Testis (tissue), 2 donors: ENCODE measurements at regions not wholly inside any gene's neighbourhood (a gene's known extent, or its start where the extent isn't known, plus 50 kb on each side); places are given as distances from the start of the nearest gene placed in this dataset.

Experiments
- DNase-seq: peaks from one replicate; pipeline ENCODE4 v3.0.0-alpha.2; 2019
- H3K27ac ChIP-seq, 2 donors: fragments of 200-600 bp; sonication (generic); one replicate each; pipeline ENCODE4 v1.5.1; 2019
- H3K27me3 ChIP-seq: fragments of 200-600 bp; sonication (generic); one replicate; pipeline ENCODE4 v1.5.1; 2019
- H3K36me3 ChIP-seq: fragments of 200-600 bp; sonication (generic); one replicate; pipeline ENCODE4 v1.5.1; 2017; ENCODE audit warnings: low read depth; ENCODE audit errors: missing control alignments
- H3K4me1 ChIP-seq: fragments of 200-600 bp; sonication (generic); one replicate; pipeline ENCODE4 v1.5.1; 2019
- H3K4me3 ChIP-seq, 2 donors: fragments of 200-600 bp; sonication (generic); one replicate each; pipeline ENCODE4 v1.5.1; 2017 to 2019
- H3K9me3 ChIP-seq: fragments of 200-600 bp; sonication (generic); one replicate; pipeline ENCODE4 v1.5.1; 2017
- POLR2A ChIP-seq: fragments of 450-650 bp; IDR thresholded peaks from one replicate; pipeline ENCODE4 v1.6.1; 2017; ENCODE audit warnings: antibody characterized with exemption, mild to moderate bottlenecking, moderate library complexity
- whole genome bisulfite sequencing, 2 donors: methylation state at CpG; one replicate each; pipeline ENCODE4 v1.1.5; 2018; 5-methylcytosine and 5-hydroxymethylcytosine counted together
- intact Hi-C: fragments of 100-400 bp; cut with DNase I; formaldehyde crosslinking; loops from one replicate; pipeline ENCODE4 v1.15.1; 2023; ENCODE audit warnings: low total_unique reads
- TF ChIP-seq, protein P1 (sequence below), 3 experiments: fragments of 450-650 bp in 2 of 3; fragments of 200-600 bp in 1 of 3; sonication (generic) in 1 of 3; IDR thresholded peaks; one replicate each; pipeline ENCODE4 v1.5.1; 2016 to 2019; ENCODE audit warnings: antibody characterized with exemption in 3 of 3, mild to moderate bottlenecking in 2 of 3, moderate library complexity in 1 of 3

DNA sequence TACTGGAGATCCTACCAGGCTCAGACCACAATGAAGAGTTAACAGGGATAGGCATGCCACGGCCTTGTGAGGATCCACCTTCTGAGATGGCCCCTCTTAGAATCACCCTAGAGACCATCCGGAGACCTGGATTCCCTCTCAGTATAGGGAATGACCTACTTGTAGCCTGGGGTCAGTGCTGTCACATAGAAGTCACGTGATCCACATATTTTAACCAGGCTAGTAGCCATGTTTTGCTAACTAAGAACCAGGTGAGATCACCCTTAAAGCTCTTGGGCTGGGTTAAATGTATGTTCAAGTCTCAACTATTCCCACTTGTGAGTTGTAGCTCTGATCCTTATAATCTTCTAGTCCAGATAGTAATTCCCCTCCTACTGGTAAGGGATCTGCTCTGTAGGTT is 215.4 kb downstream of the CCNG2 start:
- Histone ChIP-seq H3K4me1 (no peaks in the 10 kb centered on the region), H3K27ac (no peak overlapping the region), H3K27me3 (no peaks in the 10 kb centered on the region), H3K9me3 (no peaks in the 10 kb centered on the region), H3K36me3 (no peaks in the 10 kb centered on the region), H3K4me3 (no peak overlapping the region)
- intact Hi-C loops: no loop called here
- no peak for DNase-seq
- TF ChIP-seq, protein P1, sequence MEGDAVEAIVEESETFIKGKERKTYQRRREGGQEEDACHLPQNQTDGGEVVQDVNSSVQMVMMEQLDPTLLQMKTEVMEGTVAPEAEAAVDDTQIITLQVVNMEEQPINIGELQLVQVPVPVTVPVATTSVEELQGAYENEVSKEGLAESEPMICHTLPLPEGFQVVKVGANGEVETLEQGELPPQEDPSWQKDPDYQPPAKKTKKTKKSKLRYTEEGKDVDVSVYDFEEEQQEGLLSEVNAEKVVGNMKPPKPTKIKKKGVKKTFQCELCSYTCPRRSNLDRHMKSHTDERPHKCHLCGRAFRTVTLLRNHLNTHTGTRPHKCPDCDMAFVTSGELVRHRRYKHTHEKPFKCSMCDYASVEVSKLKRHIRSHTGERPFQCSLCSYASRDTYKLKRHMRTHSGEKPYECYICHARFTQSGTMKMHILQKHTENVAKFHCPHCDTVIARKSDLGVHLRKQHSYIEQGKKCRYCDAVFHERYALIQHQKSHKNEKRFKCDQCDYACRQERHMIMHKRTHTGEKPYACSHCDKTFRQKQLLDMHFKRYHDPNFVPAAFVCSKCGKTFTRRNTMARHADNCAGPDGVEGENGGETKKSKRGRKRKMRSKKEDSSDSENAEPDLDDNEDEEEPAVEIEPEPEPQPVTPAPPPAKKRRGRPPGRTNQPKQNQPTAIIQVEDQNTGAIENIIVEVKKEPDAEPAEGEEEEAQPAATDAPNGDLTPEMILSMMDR (IDR thresholded peaks at IDR 0.05): no peak
- no peak for TF ChIP-seq POLR2A
- 80 to 84% methylated on average over 3 of the region's 3 CpGs for WGBS, 2 donors

DNA sequence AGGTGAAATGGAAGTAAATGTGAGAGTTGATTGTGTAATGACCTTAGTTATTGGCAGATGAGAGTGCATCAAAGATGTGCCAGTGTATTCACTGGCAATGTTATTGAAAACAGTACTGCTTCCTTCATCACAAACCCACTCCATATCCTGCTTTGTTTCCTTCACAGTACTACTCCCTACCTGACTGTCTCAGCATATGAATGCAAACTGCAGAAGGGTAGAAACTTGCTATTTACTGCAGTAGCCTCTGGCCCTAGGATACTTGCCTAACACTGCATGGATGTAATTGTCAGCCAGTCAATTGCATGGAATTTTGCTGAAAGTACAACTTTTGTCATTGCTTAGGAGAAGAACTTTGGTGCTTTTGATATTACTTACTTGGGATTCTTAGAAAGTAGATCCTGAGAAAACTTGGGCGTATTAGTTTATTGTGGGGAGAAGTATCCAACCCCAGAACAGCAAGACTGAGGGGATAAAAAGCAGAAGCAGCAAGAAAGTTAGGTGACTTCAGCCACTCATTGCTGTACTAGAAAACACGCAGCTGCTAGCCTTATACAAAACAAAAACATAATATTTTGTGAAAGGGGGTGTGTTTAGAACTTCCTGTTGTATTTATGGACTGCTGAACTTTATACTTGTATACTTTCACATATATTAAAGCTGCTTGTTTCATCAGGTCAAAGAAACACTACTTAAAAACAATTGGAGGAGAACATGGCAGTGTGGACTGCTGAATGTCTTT is 219.0 kb downstream of the CCNG2 start:
- H3K9me3 ChIP-seq: no peaks in the 10 kb centered on the region
- H3K4me3 ChIP-seq: no peak overlapping the region
- TF ChIP-seq, protein P1 (IDR thresholded peaks at IDR 0.05): no peak
- no peak for TF ChIP-seq POLR2A
- H3K27me3 ChIP-seq: no peaks in the 10 kb centered on the region
- WGBS, 2 donors: 80 to 87% methylated on average over 2 of the region's 2 CpGs
- no peaks in the 10 kb centered on the region for H3K36me3 ChIP-seq
- intact Hi-C loops: no loop called here
- H3K27ac ChIP-seq: no peak overlapping the region
- no peaks in the 10 kb centered on the region for H3K4me1 ChIP-seq
- DNase-seq: no peak

DNA sequence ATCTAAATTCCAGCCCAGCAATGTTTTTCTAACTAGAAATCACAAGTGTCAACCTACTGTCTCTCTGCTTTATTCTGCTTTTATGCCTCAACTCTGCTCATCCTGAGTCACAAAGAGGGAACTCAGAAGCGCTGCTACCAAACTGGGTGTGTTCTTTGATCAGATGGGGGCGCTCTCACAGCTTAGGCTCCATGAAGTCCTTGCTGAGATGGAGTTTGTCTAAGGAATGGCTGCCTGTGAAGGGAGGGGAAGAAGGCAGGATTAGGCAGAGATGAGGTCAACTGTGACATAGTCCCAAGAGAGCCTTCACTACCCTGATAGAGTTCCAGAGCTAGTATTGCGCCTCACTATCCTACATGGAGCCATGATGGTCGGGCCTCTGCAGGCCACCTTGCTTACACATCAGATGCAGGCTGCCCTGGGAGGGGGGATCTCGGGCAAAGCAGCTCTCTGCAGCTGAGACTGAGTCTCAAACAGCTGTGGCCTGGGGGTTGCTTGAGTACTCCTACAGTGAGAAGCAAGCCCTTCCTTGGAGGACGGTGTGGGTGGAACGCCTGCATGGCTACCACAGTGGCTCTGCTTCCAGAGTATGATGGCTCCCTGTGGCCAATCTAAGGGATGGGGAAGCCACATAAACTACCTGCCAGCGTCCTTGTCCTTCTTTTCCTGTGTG is 219.9 kb downstream of the CCNG2 start:
- intact Hi-C loops: no loop called here
- Histone ChIP-seq H3K27ac (no peak overlapping the region), H3K9me3 (no peaks in the 10 kb centered on the region), H3K4me3 (no peak overlapping the region), H3K4me1 (no peaks in the 10 kb centered on the region), H3K27me3 (no peaks in the 10 kb centered on the region), H3K36me3 (no peaks in the 10 kb centered on the region)
- no peak for DNase-seq
- WGBS, 2 donors: 73 to 76% methylated on average over 5 to 8 of the region's 8 CpGs
- no peak for TF ChIP-seq POLR2A
- TF ChIP-seq, protein P1 (IDR thresholded peaks at IDR 0.05): no peak

DNA sequence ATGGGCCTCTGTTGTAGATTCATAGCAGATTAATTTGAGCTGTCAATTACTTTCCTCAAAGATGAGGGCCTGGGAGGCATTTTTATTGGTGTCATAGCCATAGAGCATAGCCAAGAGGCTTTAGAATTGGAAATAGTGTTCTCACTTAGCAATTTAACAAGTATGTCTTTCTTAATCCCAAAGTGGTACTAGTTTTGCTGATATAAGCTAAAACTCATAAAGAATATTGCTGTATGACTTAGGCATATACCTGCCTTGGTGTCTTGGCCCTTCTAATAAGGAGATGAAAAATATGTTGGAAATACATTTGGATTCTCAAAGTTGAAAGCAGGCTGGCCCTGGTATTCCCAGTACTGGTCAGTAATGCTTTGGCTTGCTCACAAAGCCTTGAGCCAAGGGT is 221.5 kb upstream of the CXCL13 start:
- no peak overlapping the region for H3K27ac ChIP-seq
- no peaks in the 10 kb centered on the region for H3K27me3 ChIP-seq
- intact Hi-C loops: loop anchor here (10.0 kb wide), 1 partner anchor 231 kb away; no protein-coding TSS in a partner anchor
- H3K4me1 ChIP-seq: no peaks in the 10 kb centered on the region
- no peak for DNase-seq
- no peaks in the 10 kb centered on the region for H3K36me3 ChIP-seq
- no peak overlapping the region for H3K4me3 ChIP-seq
- no peak for TF ChIP-seq POLR2A
- TF ChIP-seq, protein P1 (IDR thresholded peaks at IDR 0.05): no peak
- H3K9me3 ChIP-seq: no peaks in the 10 kb centered on the region
